ENCODE measurements at regions not wholly inside any gene's neighbourhood (a gene's known extent, or its start where the extent isn't known, plus 50 kb on each side); places are given as distances from the start of the nearest gene placed in this dataset.

- no peak for DNase-seq (ENCODE audit: low read depth)
Measured at GRCh38 chr11:128089962-128090361, 497.4 kb downstream of the ETS1 start.

GRCh38 chr11:128086794-128087193 lies 500.6 kb downstream of the ETS1 start:
- no peak for DNase-seq (ENCODE audit: low read depth)

GRCh38 chr11:128085276-128085675 lies 502.1 kb downstream of the ETS1 start:
- no peak for DNase-seq (ENCODE audit: low read depth)

- no peak for DNase-seq (ENCODE audit: low read depth)
Measured at GRCh38 chr11:128082574-128082973, 504.8 kb downstream of the ETS1 start.

GRCh38 chr11:128069665-128070064 lies 517.7 kb downstream of the ETS1 start:
- no peak for DNase-seq (ENCODE audit: low read depth)

GRCh38 chr11:128067780-128068179 lies 519.6 kb downstream of the ETS1 start:
- no peak for DNase-seq (ENCODE audit: low read depth)

- no peak for DNase-seq (ENCODE audit: low read depth)
Measured at GRCh38 chr11:128066399-128066798, 521.0 kb downstream of the ETS1 start.

GRCh38 chr11:128061281-128061871 lies 526.0 kb downstream of the ETS1 start:
- DNase-seq (ENCODE audit: low read depth) = no peak

GRCh38 chr11:128058580-128059208 lies 528.7 kb downstream of the ETS1 start:
- DNase-seq (ENCODE audit: low read depth) = no peak

- no peak for DNase-seq (ENCODE audit: low read depth)
Measured at GRCh38 chr11:128057786-128058395, 529.5 kb downstream of the ETS1 start.

GRCh38 chr11:128055576-128056217 lies 531.7 kb downstream of the ETS1 start:
- no peak for DNase-seq (ENCODE audit: low read depth)

- no peak for DNase-seq (ENCODE audit: low read depth)
Measured at GRCh38 chr11:128053981-128054931, 533.1 kb downstream of the ETS1 start.

- DNase-seq (ENCODE audit: low read depth) = no peak
Measured at GRCh38 chr11:128052912-128053641, 534.3 kb downstream of the ETS1 start.

GRCh38 chr11:128048121-128048520 lies 539.2 kb downstream of the ETS1 start:
- no peak for DNase-seq (ENCODE audit: low read depth)

- no peak for DNase-seq (ENCODE audit: low read depth)
Measured at GRCh38 chr11:128047026-128047425, 540.3 kb downstream of the ETS1 start.

- DNase-seq (ENCODE audit: low read depth) = no peak
Measured at GRCh38 chr11:128046213-128046612, 541.1 kb downstream of the ETS1 start.

- DNase-seq (ENCODE audit: low read depth) = no peak
Measured at GRCh38 chr11:128045094-128045725, 542.1 kb downstream of the ETS1 start.

GRCh38 chr11:128042290-128042751 lies 545.0 kb downstream of the ETS1 start:
- no peak for DNase-seq (ENCODE audit: low read depth)

- DNase-seq (ENCODE audit: low read depth) = no peak
Measured at GRCh38 chr11:128040603-128041002, 546.8 kb downstream of the ETS1 start.

GRCh38 chr11:128039140-128040021 lies 548.0 kb downstream of the ETS1 start:
- DNase-seq (ENCODE audit: low read depth) = peak; percentile 68

All from stimulated activated CD4-positive, alpha-beta T cell treated with anti-CD3 and anti-CD28 coated beads, Interleukin-2, amount 100 ng/mL, for 4 hours (primary cell).